Middle frontal gyrus (tissue), 1 donor: ENCODE measurements at regions not wholly inside any gene's neighbourhood (a gene's known extent, or its start where the extent isn't known, plus 50 kb on each side); places are given as distances from the start of the nearest gene placed in this dataset.

ENCODE experiments used
- DNase-seq: peaks from one replicate; pipeline ENCODE4 v3.0.0-alpha.2; 2015; ENCODE audit warnings: low spot score; ENCODE audit errors: extremely low spot score

DNA sequence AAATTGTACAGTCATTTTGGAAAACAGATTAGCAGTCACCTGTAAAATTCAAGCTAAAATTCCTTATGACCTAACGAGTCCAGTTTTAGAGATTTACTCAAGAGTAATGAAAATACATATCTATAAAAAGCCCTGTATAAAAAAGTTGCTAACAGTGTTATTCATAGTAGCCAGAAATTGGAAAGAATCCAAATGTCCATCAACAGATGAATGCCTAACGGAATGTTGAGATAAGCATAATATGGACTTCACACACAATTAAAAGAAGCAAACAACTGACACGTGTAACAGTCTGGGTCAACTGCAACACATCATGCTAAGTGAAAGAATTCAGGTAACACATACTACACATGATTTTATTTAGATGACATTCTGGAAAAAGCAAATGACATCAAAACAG is 584.8 kb upstream of the AGA start:
- no peak for DNase-seq

DNA sequence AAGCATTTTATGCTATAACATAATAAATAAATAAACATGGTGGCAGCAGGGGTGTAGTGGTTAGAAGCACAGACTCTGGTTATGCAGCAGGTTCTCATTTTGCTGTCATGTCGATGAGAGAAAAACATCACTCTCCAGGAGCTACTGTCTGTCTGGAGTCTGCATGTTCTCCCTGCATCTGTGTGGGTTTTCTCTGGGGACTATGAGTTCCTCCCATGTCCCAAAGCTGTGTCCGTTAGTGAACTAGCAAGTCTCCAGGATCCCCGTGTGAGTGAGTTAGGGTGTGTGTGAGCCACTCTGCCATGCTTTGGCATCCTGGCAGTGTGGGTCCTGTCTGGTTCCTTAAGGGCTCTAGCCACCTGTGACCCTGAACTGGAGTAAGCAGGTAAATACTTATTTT is 585.6 kb upstream of the AGA start:
- no peak for DNase-seq

DNA sequence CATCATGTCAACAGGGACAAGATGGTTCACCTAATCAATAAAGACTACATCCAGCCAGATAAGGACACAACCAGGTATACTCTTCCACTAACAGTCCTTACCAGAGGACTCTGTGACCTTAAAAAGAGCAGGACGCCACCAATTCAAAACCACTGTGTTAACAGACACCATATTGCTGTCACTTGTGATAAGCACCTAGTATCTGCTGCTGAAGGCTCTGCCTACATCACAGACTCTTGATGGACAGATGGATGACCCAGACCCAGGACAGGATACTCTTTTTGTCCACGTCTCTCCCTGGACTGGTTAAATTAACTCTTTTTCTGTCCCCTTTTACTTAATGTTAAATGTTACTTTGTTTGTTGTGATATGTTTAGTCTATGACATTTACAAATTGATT is 586.2 kb upstream of the AGA start:
- DNase-seq: no peak

DNA sequence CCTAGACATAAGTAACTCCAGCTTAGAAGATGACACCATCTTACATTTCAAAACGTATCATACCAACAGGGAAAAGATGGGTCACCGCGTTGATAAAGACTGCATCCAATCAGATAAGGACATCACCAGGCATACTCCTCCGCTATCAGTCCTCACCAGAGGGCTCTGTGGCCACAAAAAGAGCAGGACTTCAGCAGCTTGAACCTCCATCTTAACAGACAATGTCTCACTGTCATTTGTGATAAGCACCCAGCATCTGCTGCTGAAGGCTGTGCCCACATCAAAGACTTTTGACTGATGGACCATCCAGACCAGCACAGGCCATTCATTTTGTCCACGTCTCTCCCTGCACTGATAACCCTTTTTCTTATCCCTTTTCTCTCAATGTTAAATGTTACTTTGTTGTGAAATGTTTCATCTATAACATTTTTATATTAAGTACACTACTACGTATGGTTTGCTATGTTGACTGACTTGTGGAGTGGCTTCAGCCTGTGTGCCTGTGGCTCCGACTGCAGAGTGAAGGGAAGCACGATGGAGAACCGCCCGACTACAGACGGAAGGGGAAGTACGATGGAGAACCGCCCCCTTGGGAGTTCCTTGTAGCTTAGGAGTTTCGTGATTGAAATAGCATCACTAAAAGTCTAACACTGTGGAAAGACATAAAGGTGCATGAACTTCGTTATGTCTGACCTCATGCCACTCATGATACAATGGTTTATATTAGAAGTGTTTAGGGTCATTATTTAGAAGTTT is 595.4 kb upstream of the AGA start:
- no peak for DNase-seq

DNA sequence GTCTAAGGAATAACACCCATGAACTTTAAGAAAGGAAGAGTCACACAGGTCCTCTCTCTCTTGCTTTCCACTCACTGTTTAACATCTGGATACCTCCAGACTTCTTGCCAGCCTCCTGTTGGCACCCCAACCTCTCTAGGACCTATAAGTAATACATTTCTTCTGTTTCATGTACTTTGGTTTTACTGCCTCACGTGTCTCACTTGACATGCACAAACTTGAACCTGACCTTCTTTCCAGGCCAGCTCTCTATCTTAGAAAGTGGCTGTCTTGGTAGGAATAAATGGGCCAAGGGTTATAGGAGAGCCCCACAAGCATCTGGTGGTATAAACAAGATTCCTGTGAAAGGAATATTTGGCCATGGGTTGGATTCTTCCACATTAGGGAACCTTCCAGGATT is 614.8 kb upstream of the AGA start:
- no peak for DNase-seq

DNA sequence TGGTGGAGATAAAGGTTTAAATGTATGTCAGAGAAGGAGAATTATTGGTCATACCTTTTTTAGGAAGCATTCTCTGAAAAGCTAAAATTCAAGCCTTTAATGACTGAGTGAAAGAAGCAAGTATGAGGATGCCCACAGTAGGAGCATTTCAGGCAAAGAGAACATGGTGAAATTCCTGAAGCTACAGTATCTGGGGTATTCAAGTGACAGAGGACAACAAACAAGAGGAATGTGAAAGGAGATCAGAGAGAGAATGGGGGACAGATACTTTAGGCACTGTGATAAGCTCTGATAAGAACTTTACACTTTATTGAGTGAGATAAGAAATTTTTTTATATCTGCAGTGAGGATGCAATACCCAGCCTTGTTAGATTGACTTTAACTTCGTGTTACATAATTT is 621.3 kb upstream of the AGA start:
- no peak for DNase-seq

DNA sequence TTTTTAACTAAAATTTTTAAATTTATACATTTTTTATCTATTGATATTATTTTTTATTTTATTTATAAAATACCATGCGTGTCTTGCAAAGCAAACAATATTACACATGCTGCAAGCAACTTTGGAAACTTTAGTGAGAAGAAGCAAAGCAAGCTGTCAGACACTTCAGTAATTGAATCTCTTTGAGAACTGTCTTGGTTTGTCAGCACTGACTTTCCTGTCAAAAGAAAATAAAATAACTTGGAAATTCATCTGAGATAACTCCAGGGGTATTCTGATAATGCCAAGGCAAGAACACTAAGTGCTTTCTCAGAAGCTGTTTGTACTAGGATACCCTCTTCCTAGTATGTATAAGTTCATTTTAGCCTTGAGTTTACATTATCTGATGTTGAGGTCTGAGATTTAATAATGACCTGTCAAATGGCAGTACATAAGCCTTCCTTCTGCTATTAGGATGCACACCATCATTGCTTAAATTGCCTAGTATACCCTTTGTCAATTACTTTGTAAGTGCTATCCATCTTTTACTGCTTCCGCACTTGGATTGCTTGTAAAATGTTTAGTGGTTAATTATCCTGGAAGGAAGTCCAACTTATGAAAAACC is 624.2 kb upstream of the AGA start:
- DNase-seq: no peak

DNA sequence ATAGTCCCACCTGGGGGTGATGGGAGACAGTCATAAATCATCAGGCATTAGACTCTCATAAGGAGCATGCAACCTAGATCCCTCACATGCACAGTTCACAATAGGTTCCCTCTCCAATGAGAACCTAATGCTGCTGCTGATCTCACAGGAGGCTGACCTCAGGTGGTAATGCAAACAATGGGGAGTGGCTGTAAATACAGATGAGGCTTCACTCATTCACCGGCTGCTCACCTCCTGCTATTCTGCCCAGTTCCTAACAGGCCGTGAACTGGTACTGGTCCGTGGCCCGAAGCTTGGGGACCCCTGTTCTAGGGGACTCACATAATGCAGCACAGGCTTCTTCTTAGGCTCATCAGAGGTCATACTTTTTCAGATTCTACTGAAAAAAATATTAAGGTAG is 625.9 kb upstream of the AGA start:
- DNase-seq: no peak

DNA sequence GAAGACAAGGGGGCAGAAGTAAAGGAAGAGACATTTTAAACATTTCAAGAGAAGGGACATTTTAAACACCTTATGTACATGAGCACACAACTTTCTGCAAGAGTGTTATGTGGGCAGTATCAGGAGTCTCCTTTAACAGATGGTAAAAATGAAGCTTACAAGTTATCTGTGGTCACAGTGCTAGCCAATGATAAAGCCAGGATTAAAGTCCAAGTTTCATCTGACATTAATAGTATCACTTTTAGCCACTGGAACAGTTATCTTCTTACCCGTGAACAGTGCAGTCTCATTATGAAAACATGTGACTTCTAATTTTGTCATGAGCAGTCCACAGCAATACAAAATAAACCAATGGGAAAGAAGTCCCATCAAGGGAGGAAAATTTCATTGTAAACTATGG is 627.9 kb upstream of the AGA start:
- DNase-seq: no peak

DNA sequence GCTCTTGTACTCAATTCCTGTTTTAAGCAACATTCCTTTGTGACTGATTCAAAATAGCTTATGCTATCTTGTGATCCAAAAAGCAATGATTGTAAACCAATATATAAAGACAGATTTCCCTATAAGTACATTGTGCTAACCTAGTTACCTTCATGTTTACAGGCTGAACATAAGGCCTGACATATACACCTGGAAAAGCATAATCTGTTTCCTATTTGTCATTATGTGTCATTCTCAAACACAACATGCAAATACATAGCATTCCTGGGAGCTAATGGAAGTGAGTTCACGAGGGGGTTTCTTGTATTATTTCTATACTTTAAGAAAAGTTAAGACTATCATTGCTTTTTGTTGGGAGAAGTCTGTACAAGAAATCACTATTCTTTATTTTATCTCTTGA is 638.1 kb upstream of the AGA start:
- DNase-seq: no peak

DNA sequence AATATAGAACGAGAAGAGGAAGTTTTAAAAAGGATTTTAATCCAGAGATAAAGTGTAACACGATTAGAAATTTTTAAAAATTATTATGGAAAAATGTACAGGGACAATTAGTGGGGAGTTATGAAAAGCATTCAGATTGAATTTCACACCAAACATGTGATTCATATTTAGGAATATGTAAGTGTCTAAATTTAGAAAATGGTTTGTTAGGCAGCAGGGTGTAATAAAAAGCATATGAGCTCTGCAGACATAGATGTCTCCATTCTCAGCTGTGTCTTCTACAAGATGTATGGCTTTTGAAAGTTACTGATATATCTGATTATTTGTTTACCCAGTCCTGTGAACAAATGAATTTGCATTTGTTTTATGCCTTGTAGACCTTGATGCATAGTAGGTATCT is 638.9 kb upstream of the AGA start:
- no peak for DNase-seq

DNA sequence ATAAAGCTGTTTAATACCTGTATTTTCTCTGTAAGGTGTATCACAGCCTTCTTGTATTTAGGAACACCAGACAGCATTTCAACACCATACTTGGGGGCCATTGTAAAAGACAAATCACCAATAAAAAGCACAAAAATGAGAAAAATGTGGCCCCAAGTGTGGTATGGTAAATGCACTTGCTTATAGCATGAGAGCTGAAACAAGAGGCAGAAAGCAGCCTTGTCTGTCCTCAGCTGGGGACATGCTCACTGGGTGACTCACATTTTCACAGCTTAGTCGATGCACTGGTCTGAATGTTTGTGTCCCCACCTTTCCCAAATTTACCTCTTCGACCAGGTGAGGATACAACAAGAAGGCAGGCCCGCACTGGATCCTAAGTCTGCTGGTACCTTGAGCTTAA is 639.7 kb upstream of the AGA start:
- DNase-seq: no peak

DNA sequence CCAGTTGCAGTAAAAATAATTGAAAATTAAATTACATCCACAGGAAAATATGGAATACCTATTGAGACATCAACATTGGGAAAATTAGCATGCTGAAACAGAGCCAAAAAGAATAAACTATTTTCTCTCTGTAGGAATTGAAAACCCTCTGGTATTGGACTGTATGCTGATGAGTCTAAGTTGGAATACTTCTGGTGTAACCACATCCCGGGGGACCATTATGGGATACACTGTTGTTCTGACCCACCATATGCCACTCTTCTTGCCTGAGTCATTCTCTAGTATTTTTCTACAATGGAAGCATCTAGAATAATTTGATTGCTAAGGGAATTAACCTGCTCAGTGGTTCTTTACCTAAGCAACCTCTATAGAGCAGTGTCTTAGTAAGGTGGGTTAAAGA is 640.7 kb upstream of the AGA start:
- DNase-seq: no peak

DNA sequence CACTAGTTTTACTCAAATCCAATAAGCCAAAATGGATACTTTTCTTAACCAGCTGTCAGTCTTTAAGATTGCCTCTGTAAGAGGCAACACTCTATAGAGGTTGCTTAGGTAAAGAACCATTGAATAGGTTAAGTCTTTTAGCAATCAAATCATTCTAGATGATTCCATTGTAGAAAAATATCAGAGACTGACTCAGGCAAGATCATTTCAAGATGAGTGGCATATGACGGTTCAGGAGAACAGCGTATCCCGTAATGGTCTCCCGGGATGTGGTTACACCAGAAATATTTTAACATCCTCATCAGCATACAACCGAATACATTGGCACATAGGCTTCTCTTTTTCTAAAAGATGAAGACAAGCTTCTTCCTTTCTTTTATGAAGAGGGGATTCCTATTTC is 641.7 kb upstream of the AGA start:
- DNase-seq: no peak

DNA sequence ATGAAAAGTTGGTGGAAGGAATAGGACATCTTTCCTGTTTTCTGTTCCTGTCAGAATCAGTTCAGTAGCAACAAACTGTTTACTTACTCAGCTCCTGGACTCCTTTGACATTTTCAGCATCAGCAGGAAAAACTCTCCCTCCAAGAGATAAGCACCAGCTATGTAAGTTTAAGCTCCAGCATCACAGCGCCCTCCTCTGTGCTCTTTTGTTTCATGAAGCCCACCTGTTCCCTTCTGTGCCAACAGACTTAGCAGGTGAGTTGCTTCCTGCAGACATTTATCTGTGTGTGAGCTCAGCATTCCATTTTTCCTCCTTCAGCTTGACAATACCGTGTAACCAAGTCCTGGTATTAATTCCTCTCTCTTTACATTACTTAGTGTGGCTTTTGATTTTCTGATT is 644.1 kb upstream of the AGA start:
- DNase-seq: no peak

DNA sequence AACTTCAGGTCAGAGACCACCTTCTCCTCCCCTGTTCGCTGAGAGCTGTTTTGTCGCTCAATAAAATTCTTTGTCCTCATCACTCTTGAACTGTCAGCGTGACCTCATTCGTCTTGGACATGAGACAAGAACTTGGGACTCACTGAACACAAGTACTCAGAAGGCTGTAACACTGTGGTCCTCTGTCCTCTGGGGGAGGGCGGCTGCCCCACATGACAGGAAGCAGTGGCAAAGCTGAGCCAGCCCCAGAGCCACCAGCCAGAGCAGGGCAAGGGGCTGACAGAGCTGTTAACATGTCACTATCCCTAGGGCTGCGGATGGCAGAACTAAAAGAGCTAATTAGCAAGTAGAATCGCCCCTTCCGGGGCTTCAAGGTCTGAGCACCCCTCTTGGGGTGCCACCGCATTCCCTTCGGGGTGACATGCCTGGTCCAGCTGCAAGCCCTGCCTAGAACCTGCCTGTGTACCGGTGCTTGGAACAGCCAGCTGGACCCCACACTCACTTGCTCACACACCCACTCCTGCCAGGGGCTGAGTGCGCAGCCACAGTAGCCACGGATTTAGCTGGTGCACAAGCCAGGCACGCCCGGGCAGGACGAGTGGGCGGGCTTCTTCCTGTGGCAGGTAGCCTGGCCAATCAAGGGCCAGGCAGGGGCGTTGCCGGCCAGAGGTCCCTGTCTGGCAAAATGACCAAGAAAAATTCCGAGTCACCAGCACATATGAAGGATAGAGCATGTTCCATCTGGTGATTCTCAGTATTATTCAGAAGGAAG is 648.6 kb upstream of the AGA start:
- DNase-seq: no peak

DNA sequence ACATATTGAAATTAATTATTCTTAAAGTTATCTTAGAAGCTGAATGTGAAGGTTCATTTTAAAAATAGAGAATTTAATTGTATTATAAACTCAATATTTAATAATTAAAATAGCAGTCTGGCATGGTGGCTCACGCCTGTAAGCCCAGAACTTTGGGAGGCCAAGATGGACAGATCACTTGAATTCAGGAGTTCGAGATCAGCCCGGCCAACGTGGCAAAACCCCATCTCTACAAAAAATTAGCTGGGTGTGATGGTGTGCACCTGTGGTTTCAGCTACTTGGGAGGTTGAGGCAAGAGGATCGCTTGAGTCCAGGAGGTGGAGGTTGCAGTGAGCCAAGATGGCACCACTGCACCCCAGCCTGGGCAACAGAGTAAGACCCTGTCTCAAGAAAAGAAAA is 659.9 kb upstream of the AGA start:
- no peak for DNase-seq

DNA sequence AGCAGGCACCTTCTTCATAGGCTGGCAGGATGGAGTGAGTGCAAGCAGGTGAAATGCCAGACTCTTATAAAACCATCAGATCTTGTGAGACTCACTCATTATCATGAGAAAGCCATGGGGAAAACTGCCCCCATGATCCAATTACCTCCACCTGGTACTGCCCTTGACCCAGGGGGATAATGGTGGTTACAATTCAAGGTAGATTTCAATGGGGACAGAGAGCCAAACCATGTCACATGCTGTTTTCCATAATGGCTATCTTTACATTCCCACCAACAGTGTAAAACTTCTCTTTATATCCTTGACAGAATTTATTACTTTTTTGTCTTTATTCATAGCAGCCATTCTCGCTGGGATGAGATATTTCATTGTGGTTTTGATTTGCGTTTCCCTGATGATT is 663.0 kb upstream of the AGA start:
- no peak for DNase-seq

DNA sequence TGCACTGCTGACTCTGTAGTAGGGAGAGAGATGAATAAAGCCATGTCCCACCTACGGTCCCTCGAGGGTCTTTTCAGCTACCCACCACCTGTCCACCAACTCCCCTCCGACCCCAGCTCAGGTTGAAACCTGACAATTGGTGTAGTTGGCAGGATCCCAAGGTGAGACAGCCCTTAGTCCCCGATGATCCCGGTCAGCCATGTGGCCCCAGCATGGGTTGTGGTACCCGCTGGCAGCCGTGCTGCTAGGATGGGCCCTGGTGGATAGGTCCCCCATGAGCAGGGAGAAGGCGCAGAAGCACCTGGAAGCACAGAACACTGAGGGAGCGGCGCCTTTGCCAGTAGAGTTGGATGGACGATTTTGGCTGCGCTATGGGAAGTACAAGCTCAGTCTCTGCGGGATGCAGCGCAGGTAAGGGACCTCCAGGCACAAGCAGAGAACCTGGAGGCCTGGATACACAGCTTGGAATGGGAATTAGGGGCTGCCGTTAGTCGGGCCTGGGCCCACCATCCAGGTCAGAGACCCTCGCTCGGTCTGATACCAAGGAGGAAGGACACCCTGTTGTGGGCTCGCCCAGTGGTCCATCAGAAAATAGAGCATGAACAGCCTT is 694.6 kb upstream of the AGA start:
- no peak for DNase-seq

DNA sequence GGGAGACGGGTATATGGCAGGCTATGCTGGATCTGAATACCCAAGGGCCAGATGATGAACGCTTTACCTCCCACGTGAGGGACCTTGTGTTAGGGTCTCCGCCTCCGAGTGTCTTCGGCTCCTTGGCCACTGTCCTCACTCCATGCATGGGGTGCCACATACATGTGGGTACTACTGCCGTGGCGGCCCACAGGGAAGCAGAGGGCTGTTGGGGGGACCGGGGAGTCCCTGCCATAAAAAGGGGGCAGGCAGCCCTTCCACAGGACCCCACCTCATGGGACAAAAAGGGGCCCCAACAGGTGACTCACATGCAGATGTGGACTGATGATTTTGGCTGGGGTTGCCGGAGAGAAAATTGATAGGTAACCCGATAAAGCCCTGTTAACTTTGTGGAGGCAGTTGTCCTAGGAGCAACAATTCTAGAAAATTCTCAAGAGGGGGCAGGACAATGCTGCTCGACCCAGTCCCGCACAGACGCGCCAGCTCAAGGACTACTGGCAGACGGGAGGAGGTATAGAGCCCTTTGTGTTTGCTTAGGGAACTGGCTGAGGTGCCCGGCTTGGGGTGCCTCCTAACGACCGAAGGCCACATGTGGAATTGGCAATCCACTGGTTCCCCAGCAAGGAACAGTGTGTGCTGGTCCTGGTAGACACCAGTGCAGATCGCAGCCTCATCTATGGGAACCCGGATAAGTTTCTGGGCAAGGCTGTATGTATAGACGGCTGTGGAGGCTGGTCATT is 695.7 kb upstream of the AGA start:
- no peak for DNase-seq

DNA sequence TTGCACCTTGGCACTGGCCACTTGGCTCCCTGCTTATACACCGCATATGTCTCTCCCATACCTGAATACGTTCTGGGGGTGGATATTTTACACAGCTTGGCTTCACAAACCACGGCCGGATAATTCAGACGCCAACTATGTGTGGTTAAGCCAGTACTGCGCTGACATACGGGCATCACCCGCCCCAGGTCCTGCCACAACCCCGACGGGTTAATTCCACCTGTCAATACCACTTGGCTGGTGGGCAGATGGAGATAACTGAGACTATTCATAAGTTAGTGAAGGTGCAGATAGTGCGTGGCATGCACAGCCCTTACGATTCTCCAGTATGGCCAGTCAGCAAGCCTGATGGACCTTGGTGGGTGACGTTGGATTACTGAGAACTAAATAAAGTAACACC is 696.3 kb upstream of the AGA start:
- no peak for DNase-seq
